Keratinocyte (primary cell): ENCODE measurements at regions not wholly inside any gene's neighbourhood (a gene's known extent, or its start where the extent isn't known, plus 50 kb on each side); places are given as distances from the start of the nearest gene placed in this dataset.

Experiments used
- EZH2 ChIP-seq: IDR thresholded peaks from one replicate; pipeline ENCODE4 v1.6.1; 2012; ENCODE audit warnings: inconsistent platforms, mild to moderate bottlenecking, low read length, moderate library complexity
- TF ChIP-seq, protein P1 (sequence below), 3 experiments: IDR thresholded peaks in 1 of 3; conservative IDR thresholded peaks in 1 of 3; optimal IDR thresholded peaks in 1 of 3; 2 replicates in 2 of 3; 3 replicates in 1 of 3; pipeline versions ENCODE3 to v1.5.1; 2011; ENCODE audit warnings: low read length in 3 of 3, mild to moderate bottlenecking in 3 of 3, moderate library complexity in 2 of 3, control low read depth in 1 of 3, inconsistent platforms in 1 of 3; ENCODE audit not compliant: insufficient read depth in 2 of 3; ENCODE audit errors: extremely low read depth in 1 of 3

DNA sequence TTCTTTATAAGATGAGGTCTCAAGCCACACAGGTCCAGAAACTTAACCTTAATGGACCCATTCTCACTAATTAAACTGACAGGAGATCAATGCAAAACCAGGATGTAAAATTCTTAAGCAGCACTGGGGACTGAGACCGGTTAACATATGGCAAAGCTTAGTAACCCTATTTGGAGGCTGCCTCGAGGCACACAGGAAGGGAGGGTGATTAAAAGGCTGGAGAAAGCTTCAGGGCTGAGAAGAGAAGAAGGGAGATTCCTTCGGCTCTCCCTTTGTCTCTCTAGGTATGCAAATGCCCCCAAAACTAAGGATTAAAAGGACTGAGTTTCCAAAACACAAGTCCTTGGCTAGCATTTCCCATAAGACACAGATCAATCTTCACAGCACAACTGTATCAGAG, 120.8 kb upstream of the DSCAM start:
- TF ChIP-seq, protein P1, sequence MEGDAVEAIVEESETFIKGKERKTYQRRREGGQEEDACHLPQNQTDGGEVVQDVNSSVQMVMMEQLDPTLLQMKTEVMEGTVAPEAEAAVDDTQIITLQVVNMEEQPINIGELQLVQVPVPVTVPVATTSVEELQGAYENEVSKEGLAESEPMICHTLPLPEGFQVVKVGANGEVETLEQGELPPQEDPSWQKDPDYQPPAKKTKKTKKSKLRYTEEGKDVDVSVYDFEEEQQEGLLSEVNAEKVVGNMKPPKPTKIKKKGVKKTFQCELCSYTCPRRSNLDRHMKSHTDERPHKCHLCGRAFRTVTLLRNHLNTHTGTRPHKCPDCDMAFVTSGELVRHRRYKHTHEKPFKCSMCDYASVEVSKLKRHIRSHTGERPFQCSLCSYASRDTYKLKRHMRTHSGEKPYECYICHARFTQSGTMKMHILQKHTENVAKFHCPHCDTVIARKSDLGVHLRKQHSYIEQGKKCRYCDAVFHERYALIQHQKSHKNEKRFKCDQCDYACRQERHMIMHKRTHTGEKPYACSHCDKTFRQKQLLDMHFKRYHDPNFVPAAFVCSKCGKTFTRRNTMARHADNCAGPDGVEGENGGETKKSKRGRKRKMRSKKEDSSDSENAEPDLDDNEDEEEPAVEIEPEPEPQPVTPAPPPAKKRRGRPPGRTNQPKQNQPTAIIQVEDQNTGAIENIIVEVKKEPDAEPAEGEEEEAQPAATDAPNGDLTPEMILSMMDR (optimal IDR thresholded peaks at IDR 0.05 in 1 of 3, IDR thresholded peaks at IDR 0.05 in 1 of 3, conservative IDR thresholded peaks at IDR 0.05 in 1 of 3; ENCODE audit: extremely low read depth in 1 of 3, insufficient read depth in 2 of 3, low read length in 3 of 3): no peak
- no peak for TF ChIP-seq EZH2
